GM19455 (cell line): ENCODE measurements at regions not wholly inside any gene's neighbourhood (a gene's known extent, or its start where the extent isn't known, plus 50 kb on each side); places are given as distances from the start of the nearest gene placed in this dataset.

Experiments used
- ATAC-seq: cut with Tn5 transposase; IDR thresholded peaks from one replicate; pipeline ENCODE4 v1.9.1; 2021; ENCODE audit not compliant: unreplicated experiment

DNA sequence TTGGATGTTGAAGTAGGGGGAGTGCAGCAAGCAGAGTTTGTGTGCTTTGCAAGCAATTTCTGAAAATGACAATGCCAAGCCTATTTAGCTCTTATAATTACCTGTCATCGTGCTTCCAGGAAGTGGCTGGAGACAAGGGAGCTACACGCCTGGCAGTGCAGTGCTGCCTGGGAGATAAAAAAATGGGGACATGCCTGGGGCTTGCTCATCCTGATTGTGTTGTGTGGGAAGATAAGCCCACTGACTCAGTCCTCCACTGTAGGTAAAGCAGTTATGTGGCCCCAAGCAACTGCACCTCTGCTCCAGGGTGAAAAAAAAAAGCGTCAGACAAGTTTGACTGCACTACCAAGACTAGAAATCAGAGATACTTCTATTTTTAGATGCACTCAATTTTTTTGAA is 396.9 kb upstream of the NXPH2 start:
- ATAC-seq: no peak

DNA sequence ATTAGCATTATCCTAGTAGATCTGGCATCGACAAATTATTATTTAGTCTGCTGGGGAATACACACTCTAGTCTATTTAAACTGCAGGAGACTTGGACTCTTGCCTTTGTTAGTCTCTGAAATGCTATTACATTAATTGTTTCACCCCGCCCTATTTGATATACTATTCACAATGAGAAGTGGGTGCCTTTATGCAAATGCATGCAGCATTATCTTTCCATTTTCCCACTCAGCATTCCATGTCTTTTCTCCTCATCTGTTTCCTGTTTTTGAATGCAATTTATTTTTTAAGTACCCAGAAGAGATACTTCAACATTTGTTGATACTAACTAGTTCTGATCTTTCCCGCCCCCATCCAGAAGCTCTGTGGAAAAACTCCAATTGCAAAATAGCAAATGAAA is 395.3 kb upstream of the NXPH2 start:
- ATAC-seq: no peak

- no peak for ATAC-seq
Measured at GRCh38 chr2:139170406-139170805, 390.2 kb upstream of the NXPH2 start.

DNA sequence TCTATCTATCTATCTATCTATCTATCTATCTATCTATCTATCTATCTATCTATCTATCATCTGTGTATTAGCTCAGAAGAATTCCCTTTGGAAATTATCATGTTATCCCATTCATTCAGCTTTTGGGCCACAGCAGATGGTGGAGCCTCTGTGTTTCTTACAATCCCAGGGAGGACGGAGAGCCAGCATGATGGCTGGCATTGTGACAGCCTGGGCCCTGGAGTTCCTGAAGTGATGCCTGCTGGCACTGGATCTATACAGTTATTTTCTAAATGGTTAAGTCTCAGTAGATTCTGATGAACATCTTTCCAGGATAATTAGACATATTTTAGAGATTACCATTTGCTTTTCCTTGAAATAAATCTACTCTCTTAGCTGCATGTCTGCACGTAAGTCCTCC is 385.4 kb upstream of the NXPH2 start:
- no peak for ATAC-seq

- no peak for ATAC-seq
Measured at GRCh38 chr2:139165041-139165440, 384.9 kb upstream of the NXPH2 start.

DNA sequence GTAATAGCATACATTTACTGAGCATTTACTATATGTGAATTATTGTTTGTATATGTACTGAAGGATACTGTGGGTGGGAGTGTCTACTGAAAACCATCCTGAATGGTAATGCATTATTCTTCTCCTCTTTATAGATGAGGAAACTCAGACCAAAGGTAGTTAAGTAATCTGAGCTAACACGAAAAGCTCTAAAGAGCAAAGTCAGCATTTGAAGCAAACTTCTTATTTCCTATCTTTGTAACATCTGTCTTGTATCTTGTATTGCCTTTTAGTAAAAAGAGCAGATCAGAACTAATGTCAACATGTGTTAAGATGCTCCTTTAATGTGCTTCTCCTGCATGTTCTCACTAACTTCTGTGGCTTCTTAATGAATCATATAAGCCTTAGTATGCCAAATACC is 382.8 kb upstream of the NXPH2 start:
- no peak for ATAC-seq

- ATAC-seq: no peak
Measured at GRCh38 chr2:139162456-139162855, 382.3 kb upstream of the NXPH2 start.

DNA sequence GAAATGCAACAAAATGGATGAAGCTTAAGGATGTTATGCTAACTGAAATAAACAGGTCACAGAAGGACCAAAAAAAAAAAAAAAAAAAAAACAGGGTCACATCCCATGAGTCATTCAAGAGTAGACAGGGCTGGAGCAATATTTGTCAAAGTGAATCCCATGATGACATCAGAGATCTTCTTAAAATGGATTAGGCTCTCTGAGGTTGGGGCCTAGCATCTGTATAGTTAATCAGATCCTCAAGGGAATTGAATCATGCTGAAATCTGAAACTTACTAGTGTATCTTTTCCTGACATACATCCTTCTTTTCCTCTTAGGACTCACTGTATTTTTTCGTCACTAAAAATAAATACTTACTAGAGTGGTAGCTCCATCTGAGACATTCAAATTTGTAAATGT is 380.6 kb upstream of the NXPH2 start:
- no peak for ATAC-seq

DNA sequence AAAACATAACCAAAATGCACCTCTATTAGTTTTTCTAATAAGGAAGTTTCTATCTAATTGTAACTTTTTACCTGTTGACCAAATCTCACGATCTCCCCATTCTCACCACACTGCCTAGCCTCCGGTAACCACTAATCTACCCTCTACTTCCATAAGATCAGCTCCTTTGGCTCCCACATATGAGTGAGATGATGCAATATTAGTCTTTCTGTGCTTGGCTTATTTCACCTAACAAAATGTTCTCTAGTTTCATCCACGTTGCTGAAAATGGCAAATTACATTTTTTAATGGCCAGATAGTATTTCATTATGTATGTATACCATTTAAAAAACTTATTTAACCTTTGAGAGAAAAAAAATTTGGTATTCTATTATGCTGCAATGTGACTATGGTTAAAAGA is 379.0 kb upstream of the NXPH2 start:
- no peak for ATAC-seq

GRCh38 chr2:139156730-139157129 is 376.5 kb upstream of the NXPH2 start:
- no peak for ATAC-seq

DNA sequence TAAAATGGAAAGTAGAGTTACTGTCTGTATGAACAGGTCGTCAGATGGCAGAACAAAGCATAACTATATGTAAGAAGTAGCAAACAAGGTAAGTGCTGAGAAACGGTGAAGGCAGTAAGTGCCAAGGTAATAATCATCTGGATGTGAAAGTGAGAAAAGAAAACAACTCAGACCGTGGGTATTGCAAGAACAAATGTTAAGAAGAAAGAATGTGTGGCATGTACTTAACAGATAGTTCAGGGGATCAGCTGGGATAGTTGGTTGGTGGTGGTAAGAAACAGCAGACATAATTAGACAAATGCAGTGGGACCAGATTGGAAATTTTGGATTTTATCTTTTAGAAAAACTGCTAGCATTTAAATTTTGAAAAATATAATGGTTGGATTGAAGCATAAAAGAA is 375.8 kb upstream of the NXPH2 start:
- no peak for ATAC-seq

- ATAC-seq: no peak
Measured at GRCh38 chr2:139142252-139142880, 362.2 kb upstream of the NXPH2 start.

DNA sequence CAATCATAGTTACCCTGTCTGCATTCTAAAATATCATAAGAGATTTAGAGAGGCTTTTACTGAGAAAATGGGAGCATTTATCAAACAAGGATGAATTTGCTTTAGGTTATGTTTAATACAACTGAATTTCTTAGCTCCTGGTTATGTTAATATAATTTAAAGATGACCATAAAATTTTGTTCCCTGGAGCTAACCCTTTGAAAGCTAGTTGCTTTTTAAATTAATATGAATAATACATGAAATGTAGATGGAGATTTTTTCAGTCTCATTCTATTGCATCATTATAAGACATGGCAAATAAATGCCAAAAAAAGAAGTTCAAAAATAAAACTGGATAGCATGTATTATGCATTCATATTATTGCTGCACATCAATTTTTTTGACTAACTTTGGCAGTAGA is 344.1 kb upstream of the NXPH2 start:
- no peak for ATAC-seq

DNA sequence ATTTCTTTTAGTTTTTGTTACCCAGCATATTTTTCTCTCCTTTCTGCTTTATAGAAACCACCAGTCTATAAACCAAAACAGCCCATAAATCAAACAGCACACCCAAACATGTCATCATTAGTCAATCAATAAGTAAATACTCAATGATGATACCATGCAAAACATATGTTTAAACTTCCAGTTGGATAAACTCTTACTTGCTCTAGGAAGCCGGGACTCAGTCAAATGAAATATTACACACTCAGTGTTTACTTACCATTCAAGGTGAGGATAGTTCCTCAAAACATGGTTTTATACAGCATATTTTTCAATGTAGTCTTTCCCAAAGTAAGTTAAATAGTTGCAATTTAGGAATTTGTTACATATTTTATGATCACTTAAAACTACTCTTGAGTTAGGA is 343.6 kb upstream of the NXPH2 start:
- no peak for ATAC-seq

DNA sequence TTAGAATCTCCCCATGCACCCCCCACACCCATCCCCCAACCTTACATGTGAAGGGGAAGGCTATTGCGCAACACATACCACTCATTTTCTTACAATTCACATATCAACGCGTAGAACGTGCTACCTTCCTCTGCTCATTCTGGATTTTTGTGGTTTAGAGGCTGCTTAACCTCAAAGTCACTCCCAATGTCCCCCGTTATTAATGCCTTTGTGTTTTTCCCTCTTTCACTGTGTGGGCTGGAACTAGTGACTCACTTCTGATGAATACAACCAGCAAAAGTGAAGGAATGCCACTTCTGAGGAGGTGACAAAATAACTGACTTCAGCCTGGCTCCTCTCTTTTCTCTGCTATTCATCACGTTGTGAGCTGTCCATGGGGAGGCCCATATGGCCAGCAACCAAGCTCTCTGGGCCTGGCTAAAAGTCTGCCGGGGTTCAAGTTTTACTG is 342.5 kb upstream of the NXPH2 start:
- no peak for ATAC-seq

GRCh38 chr2:139099721-139100120 is 319.5 kb upstream of the NXPH2 start:
- ATAC-seq: no peak

DNA sequence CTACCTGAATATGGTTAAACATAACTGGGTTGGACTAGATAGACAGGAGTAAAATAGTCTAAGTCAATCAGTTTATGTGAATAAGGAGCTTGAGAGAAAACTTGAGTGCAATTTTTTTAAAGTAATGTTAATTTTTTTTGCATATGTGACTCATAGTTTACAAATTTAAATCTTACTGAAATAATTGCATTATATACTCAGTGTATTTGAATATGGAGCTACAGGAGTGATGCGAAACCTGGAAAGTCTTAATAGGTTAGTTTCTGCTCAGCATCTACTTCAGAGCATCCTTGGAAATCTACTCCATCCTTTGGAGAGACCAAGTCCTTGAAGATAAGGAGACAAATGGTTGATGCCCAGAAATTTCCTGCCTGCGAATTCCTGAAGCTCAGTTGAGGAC is 318.8 kb upstream of the NXPH2 start:
- no peak for ATAC-seq

DNA sequence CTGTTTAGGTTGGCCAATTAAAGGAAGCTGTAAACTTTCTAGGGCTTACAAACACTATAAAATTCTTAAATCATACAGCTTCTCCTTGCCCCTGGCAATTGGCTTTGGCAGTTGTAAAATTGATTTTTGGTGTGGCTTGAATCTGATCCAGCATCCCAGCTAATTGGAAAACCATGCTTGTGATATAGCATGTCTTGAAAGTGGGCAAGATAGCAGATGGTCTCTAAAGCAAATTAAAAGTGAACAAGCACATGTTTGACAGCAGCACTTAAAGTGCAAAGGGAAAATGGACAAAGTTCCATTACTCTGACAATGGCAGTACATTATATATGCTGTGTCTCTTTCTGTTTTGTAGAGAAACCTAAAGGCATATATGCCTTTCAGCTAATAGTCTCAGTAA is 302.9 kb upstream of the NXPH2 start:
- ATAC-seq: no peak

GRCh38 chr2:139080244-139080643 is 300.1 kb upstream of the NXPH2 start:
- ATAC-seq: no peak

GRCh38 chr2:139079311-139079710 is 299.1 kb upstream of the NXPH2 start:
- ATAC-seq: no peak

DNA sequence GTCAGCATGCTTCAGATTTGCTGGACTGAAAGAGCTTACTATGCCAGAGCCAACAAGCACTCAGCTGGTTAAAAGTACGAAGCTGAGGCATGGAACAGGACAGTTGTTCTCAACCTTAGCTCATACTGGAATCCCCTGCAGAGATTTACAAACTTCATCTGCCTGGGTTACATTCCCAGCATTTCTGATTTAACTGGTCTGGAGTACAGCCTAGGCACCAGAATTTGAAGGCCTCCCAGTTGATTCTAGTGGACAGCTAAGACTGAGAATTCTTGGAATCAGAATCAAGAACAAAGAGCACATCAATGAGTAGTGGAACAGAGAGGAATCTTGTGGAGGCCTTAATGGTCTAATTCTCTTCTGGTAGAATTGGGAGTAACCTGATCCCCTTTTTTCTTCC is 298.2 kb upstream of the NXPH2 start:
- ATAC-seq: no peak

DNA sequence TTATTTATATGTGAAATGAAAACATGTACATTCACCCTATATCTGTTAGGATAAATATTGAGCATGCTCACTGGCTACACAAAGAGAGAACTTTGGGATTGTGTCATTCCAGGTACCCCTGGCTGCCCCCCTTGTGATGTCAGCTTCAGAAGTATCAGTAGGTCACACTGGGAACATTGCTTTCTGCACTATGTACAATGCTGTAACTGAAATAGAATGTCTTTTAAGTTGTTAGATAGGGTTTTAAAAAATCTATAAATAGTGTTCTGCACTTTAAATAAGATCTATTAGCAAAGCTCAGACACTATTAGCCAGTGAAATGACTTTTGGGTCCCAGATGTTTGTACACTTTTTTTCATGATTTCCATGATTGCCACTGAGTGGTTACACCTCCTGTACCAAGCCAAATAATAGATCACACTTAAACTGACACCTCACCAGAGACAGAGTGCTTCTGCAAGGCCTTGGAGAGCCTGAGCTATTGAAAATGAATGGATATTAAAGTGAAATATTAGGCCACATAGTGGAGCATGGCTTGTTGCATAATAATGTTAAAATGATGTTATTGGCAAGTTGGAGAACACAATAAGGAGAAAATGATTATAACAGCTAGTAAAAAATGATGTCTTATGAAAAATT is 297.0 kb upstream of the NXPH2 start:
- ATAC-seq: no peak

DNA sequence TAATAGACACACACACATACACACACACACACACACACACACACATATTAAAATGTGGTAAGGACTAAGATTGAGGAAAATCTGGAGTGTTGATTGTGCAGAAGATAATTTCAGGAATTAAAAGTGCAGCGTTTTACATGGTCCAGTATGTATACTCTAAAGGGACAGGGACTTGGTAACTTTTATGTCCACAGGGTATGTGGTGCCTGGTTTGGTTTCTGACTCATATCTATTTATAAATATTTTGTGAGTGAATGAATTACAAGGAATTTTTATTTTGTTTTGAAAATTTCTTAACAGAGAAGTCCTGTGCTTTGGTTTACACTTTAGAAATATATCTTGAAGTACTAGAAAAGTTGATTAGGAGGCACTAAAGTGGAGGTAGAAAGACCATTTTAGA is 287.7 kb upstream of the NXPH2 start:
- ATAC-seq: no peak
